DMS153 treated with DMSO at 0.1 percent for 48 hours (cell line): ENCODE measurements at regions not wholly inside any gene's neighbourhood (a gene's known extent, or its start where the extent isn't known, plus 50 kb on each side); places are given as distances from the start of the nearest gene placed in this dataset.

ENCODE experiments used
- DNase-seq: peaks from one replicate; lab custom pipeline; 2025; ENCODE audit not compliant: unreplicated experiment; lab: John Stamatoyannopoulos, UW

- no peak for DNase-seq
Observed at GRCh38 chr6:28766426-28766825, 157.4 kb downstream of the TRIM27 start.

- no peak for DNase-seq
Observed at GRCh38 chr6:28767133-28767532, 156.7 kb downstream of the TRIM27 start.

GRCh38 chr6:28767691-28768090 lies 156.1 kb downstream of the TRIM27 start:
- no peak for DNase-seq

GRCh38 chr6:28768187-28768913 lies 155.4 kb downstream of the TRIM27 start:
- no peak for DNase-seq

- DNase-seq, result no peak
Observed at GRCh38 chr6:28769626-28770402, 154.0 kb downstream of the TRIM27 start.

GRCh38 chr6:28770732-28771131 lies 153.1 kb downstream of the TRIM27 start:
- DNase-seq, result no peak

GRCh38 chr6:28771401-28772267 lies 152.2 kb downstream of the TRIM27 start:
- DNase-seq, result no peak

- no peak for DNase-seq
Observed at GRCh38 chr6:28772480-28773381, 151.1 kb downstream of the TRIM27 start.

- DNase-seq, result no peak
Observed at GRCh38 chr6:28774292-28775051, 149.3 kb downstream of the TRIM27 start.

GRCh38 chr6:28775052-28775376 lies 148.8 kb downstream of the TRIM27 start:
- no peak for DNase-seq

- DNase-seq, result no peak
Observed at GRCh38 chr6:28775405-28776129, 148.2 kb downstream of the TRIM27 start.

- no peak for DNase-seq
Observed at GRCh38 chr6:28776269-28777146, 147.3 kb downstream of the TRIM27 start.

- DNase-seq, result no peak
Observed at GRCh38 chr6:28777147-28777461, 146.7 kb downstream of the TRIM27 start.

GRCh38 chr6:28782113-28782673 lies 141.6 kb downstream of the TRIM27 start:
- no peak for DNase-seq

GRCh38 chr6:28785962-28786679 lies 137.7 kb downstream of the TRIM27 start:
- DNase-seq, result no peak

GRCh38 chr6:28789553-28790083 lies 134.2 kb downstream of the TRIM27 start:
- no peak for DNase-seq

- no peak for DNase-seq
Observed at GRCh38 chr6:28791002-28791383, 132.8 kb downstream of the TRIM27 start.
